ENCODE measurements at regions not wholly inside any gene's neighbourhood (a gene's known extent, or its start where the extent isn't known, plus 50 kb on each side); places are given as distances from the start of the nearest gene placed in this dataset.

DNA sequence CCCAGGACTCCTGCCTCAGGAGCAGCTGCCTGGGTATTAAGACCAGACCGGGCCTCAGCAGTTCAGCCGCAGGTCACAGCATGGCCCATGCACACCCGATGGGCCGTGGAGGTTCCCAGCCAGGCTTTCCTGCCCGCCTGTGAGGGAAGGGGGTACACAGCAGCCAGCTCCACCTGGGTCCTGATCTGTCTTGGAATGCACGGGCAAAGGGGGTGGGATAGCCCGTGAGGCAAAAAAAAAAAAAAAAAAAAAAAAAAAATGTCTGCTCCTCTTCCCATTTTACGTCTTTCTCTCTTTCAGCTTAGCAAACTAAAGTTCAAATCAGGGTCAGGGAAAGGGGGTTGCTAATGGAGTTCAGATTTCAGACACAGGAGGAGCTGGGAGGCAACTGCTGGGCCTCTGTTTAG, 385.2 kb downstream of the TNS1 start:
- no peak for TF ChIP-seq CTCF (conservative IDR thresholded peaks at IDR 0.05; ENCODE audit: low read depth, low read length)
- no peak for DNase-seq (ENCODE audit: low read depth)

GRCh38 chr2:217616936-217617335, 385.9 kb downstream of the TNS1 start:
- no peak for DNase-seq (ENCODE audit: low read depth)
- H3K4me3 ChIP-seq (ENCODE audit: low read depth, low read length): no peak overlapping the region
- TF ChIP-seq CTCF (conservative IDR thresholded peaks at IDR 0.05; ENCODE audit: low read depth, low read length): no peak

More for the DNA sequence above, 385.2 kb downstream of the TNS1 start:
- no peak overlapping the region for H3K4me3 ChIP-seq (ENCODE audit: low read depth, low read length)

DNA sequence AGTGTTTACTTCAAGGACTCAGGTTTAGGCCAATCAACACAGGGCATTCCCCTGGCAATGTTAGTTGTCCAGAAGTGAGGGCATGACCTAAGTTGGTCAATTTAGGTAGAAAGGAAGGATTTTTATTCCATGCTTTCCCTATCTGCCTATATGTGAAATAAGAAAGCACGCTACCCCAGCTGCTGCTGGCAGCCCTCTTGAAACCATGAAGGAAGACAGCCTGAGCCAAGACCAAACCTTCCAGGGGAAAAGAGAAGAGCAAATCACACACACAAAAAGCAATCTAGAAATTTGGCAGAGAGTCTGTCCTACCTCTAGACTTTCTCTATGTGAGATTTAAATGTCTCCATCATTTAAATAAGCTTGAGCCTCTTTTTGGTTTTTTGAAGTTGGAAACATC, 387.6 kb downstream of the TNS1 start:
- H3K4me3 ChIP-seq (ENCODE audit: low read depth, low read length): no peak overlapping the region
- DNase-seq (ENCODE audit: low read depth): no peak
- no peak for TF ChIP-seq CTCF (conservative IDR thresholded peaks at IDR 0.05; ENCODE audit: low read depth, low read length)

GRCh38 chr2:217614498-217614897, 388.3 kb downstream of the TNS1 start:
- no peak overlapping the region for H3K4me3 ChIP-seq (ENCODE audit: low read depth, low read length)
- TF ChIP-seq CTCF (conservative IDR thresholded peaks at IDR 0.05; ENCODE audit: low read depth, low read length): no peak
- no peak for DNase-seq (ENCODE audit: low read depth)

- no peak overlapping the region for H3K4me3 ChIP-seq (ENCODE audit: low read depth, low read length)
- DNase-seq (ENCODE audit: low read depth): no peak
- TF ChIP-seq CTCF (conservative IDR thresholded peaks at IDR 0.05; ENCODE audit: low read depth, low read length): no peak
Observed at GRCh38 chr2:217614096-217614495, 388.7 kb downstream of the TNS1 start.

DNA sequence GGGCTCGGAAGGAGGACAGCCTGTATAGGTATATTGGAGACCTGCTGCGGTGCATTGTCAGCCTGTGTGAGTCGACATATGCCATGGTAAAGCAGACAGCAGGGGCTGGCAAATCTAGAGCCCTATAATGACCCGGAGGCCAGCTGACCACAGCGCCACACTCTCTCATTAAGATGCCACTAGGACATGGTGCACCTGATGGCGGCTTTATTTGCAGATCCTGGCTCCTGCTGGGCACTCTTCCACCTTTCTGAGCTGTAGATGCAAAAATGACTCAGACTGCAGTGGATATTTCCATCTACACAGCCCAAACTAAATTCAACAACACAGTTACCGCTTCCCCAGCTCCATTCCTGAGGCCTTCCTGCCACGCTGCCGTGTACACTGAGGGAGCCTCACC, 389.9 kb downstream of the TNS1 start:
- no peak for TF ChIP-seq CTCF (conservative IDR thresholded peaks at IDR 0.05; ENCODE audit: low read depth, low read length)
- no peak overlapping the region for H3K4me3 ChIP-seq (ENCODE audit: low read depth, low read length)
- DNase-seq (ENCODE audit: low read depth): no peak

- DNase-seq (ENCODE audit: low read depth): no peak
- TF ChIP-seq CTCF (conservative IDR thresholded peaks at IDR 0.05; ENCODE audit: low read depth, low read length): no peak
Observed at GRCh38 chr2:217612211-217612610, 390.6 kb downstream of the TNS1 start.

More at GRCh38 chr2:217612211-217612610, 390.6 kb downstream of the TNS1 start:
- no peak overlapping the region for H3K4me3 ChIP-seq (ENCODE audit: low read depth, low read length)

Measured in epithelial cell of proximal tubule (primary cell).